GM12878 (cell line): ENCODE measurements at regions not wholly inside any gene's neighbourhood (a gene's known extent, or its start where the extent isn't known, plus 50 kb on each side); places are given as distances from the start of the nearest gene placed in this dataset.

ENCODE experiments used
- ATAC-seq: fragments of 200-7000 bp; cut with Tn5 transposase; 3 replicates; pipeline ENCODE4 v1.9.1; 2020; ENCODE audit warnings: mild to moderate bottlenecking, moderate library complexity
- BruUV-seq: library from RNA; stranded (reverse); fragments of 400-500 nt; replicated peaks from 2 replicates; lab custom pipeline; 2021; lab: Mats Ljungman, UMichigan
- CTCF ChIA-PET: fragments of 300-600 bp; sonication (Branson Sonifier 250); formaldehyde crosslinking; extraction: SDS; loops from one replicate; lab custom pipeline; 2021; ENCODE audit warnings: inconsistent platforms; lab: Yijun Ruan, JAX
- POLR2A ChIA-PET: fragments of 350-600 bp; formaldehyde crosslinking; extraction: SDS; loops from one replicate; lab custom pipeline; 2021; ENCODE audit warnings: inconsistent platforms; lab: Charles Lee
- RAD21 ChIA-PET: fragments of 300-600 bp; sonication (Branson Sonifier 250); formaldehyde crosslinking; loops from one replicate; lab custom pipeline; 2023; ENCODE audit warnings: antibody characterized with exemption; ENCODE audit not compliant: unreplicated experiment; lab: Charles Lee
- SMC1A ChIA-PET: fragments of 300-600 bp; sonication (Branson Sonifier 250); formaldehyde crosslinking; loops from one replicate; lab custom pipeline; 2023; ENCODE audit not compliant: unreplicated experiment, uncharacterized antibody; lab: Charles Lee
- DNase-seq: peaks from one replicate; pipeline ENCODE4 v3.0.0-alpha.2; 2011; ENCODE audit warnings: low read depth, low spot score
- FAIRE-seq: peaks from 3 replicates; lab custom pipeline; 2011; peaks lifted over from hg19 to GRCh38; lab: Jason Lieb, UNC
- H2AFZ ChIP-seq: 2 replicates; pipeline ENCODE4 v1.6.0; 2011; ENCODE audit warnings: low read depth, low read length, control low read depth; ENCODE audit not compliant: control insufficient read depth
- H3K27ac ChIP-seq: 2 replicates; pipeline ENCODE4 v1.5.1; 2011; ENCODE audit warnings: control low read depth; ENCODE audit not compliant: control insufficient read depth, insufficient read depth
- H3K27me3 ChIP-seq, 2 experiments: replicated peaks in 1 of 2; 2 replicates each; pipeline versions ENCODE4 v1.6.0 to v1.6.1; 2011; ENCODE audit warnings: low read length in 1 of 2; ENCODE audit not compliant: control insufficient read depth in 2 of 2, insufficient read depth in 2 of 2
- H3K36me3 ChIP-seq, 2 experiments: 2 replicates each; pipeline ENCODE4 v1.5.1; 2011; ENCODE audit warnings: low read length in 1 of 2; ENCODE audit not compliant: control insufficient read depth in 2 of 2, insufficient read depth in 2 of 2
- H3K4me1 ChIP-seq: 2 replicates; pipeline ENCODE4 v1.6.1; 2011; ENCODE audit warnings: mild to moderate bottlenecking, low read length, moderate library complexity, mixed read lengths; ENCODE audit not compliant: control insufficient read depth, insufficient read depth
- H3K4me2 ChIP-seq: 2 replicates; pipeline ENCODE4 v1.6.0; 2011; ENCODE audit warnings: control low read depth; ENCODE audit not compliant: control insufficient read depth, insufficient read depth
- H3K4me3 ChIP-seq: fragments of 200-600 bp; sonication (generic); 2 replicates; pipeline ENCODE4 v1.5.1; 2016
- H3K79me2 ChIP-seq: 2 replicates; pipeline ENCODE4 v1.6.0; 2011; ENCODE audit warnings: low read length; ENCODE audit not compliant: control insufficient read depth, insufficient read depth
- H3K9ac ChIP-seq: 2 replicates; pipeline ENCODE4 v1.8.0; 2011; ENCODE audit warnings: low read length, control low read depth, mixed read lengths; ENCODE audit not compliant: control insufficient read depth, insufficient read depth
- H3K9me3 ChIP-seq: replicated peaks from 3 replicates; pipeline ENCODE4 v1.5.1; 2011; ENCODE audit warnings: mild to moderate bottlenecking, low read length; ENCODE audit not compliant: control insufficient read depth, insufficient read depth
- H4K20me1 ChIP-seq: 2 replicates; pipeline ENCODE4 v1.6.0; 2011; ENCODE audit not compliant: control insufficient read depth, insufficient read depth
- ATF3 ChIP-seq: IDR thresholded peaks from 2 replicates; pipeline ENCODE4 v1.6.1; 2011; ENCODE audit warnings: low read depth, mild to moderate bottlenecking, low read length, moderate library complexity, borderline replicate concordance; ENCODE audit errors: extremely low read depth
- BCL11A ChIP-seq: IDR thresholded peaks from 2 replicates; pipeline ENCODE4 v1.6.1; 2011; ENCODE audit warnings: low read depth, low read length
- GABPA ChIP-seq: IDR thresholded peaks from 2 replicates; pipeline ENCODE4 v1.6.1; 2014; ENCODE audit warnings: antibody characterized with exemption, low read depth, mild to moderate bottlenecking, inconsistent platforms
- JUND ChIP-seq: IDR thresholded peaks from 2 replicates; pipeline ENCODE4 v1.6.1; 2012; ENCODE audit warnings: low read depth, mild to moderate bottlenecking, low read length, improper control_type of control experiment, moderate library complexity
- NFXL1 ChIP-seq: fragments of 450-650 bp; IDR thresholded peaks from 2 replicates; pipeline ENCODE4 v1.6.1; 2017; ENCODE audit warnings: antibody characterized with exemption, mild to moderate bottlenecking, borderline replicate concordance
- NR2C1 ChIP-seq: fragments of 450-650 bp; IDR thresholded peaks from 2 replicates; pipeline ENCODE4 v1.6.1; 2017; ENCODE audit warnings: antibody characterized with exemption, mild to moderate bottlenecking, moderate library complexity
- PAX8 ChIP-seq: fragments of 450-650 bp; IDR thresholded peaks from 2 replicates; pipeline ENCODE4 v1.6.1; 2017; ENCODE audit warnings: mild to moderate bottlenecking, moderate library complexity
- RAD21 ChIP-seq: IDR thresholded peaks from 2 replicates; pipeline ENCODE4 v1.6.1; 2011; ENCODE audit warnings: mild to moderate bottlenecking, low read depth, low read length, moderate library complexity; ENCODE audit not compliant: insufficient read depth
- SIN3A ChIP-seq: IDR thresholded peaks from 2 replicates; pipeline ENCODE4 v1.6.1; 2012; ENCODE audit warnings: low read depth, low read length, improper control_type of control experiment
- SP1 ChIP-seq: IDR thresholded peaks from one replicate; pipeline ENCODE4 v1.6.1; 2011; ENCODE audit warnings: low read depth, low read length
- SREBF2 ChIP-seq: IDR thresholded peaks from 2 replicates; pipeline ENCODE4 v1.6.1; 2012; ENCODE audit warnings: mild to moderate bottlenecking, low read length
- SUZ12 ChIP-seq: fragments of 200-600 bp; sonication (generic); IDR thresholded peaks from one replicate; pipeline ENCODE4 v1.6.1; 2018; ENCODE audit warnings: antibody characterized with exemption, mild to moderate bottlenecking; ENCODE audit not compliant: unreplicated experiment
- ZBTB4 ChIP-seq: fragments of 450-650 bp; formaldehyde crosslinking; IDR thresholded peaks from 2 replicates; pipeline ENCODE4 v1.4.0; 2022; ENCODE audit warnings: mild to moderate bottlenecking, moderate library complexity
- ZNF274 ChIP-seq: IDR thresholded peaks from one replicate; pipeline ENCODE4 v1.8.0; 2011; ENCODE audit not compliant: insufficient read length, insufficient read depth
- WGBS: methylation state at CpG from one replicate; pipeline ENCODE4 v1.1.6; 2016; ENCODE audit warnings: low lambda C conversion rate; ENCODE audit not compliant: insufficient replicate concordance, insufficient coverage; ENCODE audit errors: missing lambda C conversion rate; 5-methylcytosine and 5-hydroxymethylcytosine counted together
- in situ Hi-C: fragments of 300-500 bp; cut with MboI; formaldehyde crosslinking; loops from 9 replicates; pipeline ENCODE4 v1.14.3; 2018; ENCODE audit warnings: mixed read lengths
- intact Hi-C: fragments of 100-400 bp; cut with micrococcal nuclease; formaldehyde crosslinking; loops from one replicate; pipeline ENCODE4 v1.14.2; 2022; ENCODE audit not compliant: unreplicated experiment
- TF ChIP-seq, protein P1 (sequence below): fragments of 450-650 bp; conservative IDR thresholded peaks from 2 replicates; pipeline ENCODE4 v1.6.1; 2017; ENCODE audit warnings: mild to moderate bottlenecking, moderate library complexity
- TF ChIP-seq, protein P2 (sequence below): fragments of 450-650 bp; IDR thresholded peaks from 2 replicates; pipeline ENCODE4 v1.6.1; 2017; ENCODE audit warnings: mild to moderate bottlenecking, moderate library complexity

GRCh38 chr12:89203144-89203543 is 149.2 kb downstream of the DUSP6 start:
- DNase-seq, result no peak
- ChIA-PET POLR2A (no interaction called here), CTCF (no interaction called here), SMC1A (no interaction called here), RAD21 (no interaction called here)
- no peaks in the 10 kb centered on the region for H3K27me3 ChIP-seq
- H2AFZ ChIP-seq, result no peak overlapping the region
- no peak for FAIRE-seq
- H3K79me2 ChIP-seq, result no peaks in the 10 kb centered on the region
- no peak overlapping the region for H3K27ac ChIP-seq
- no TSS peak for BruUV-seq
- H3K9ac ChIP-seq, result no peak overlapping the region
- in situ Hi-C loops, result no loop called here
- ATAC-seq, result no peak
- intact Hi-C loops, result no loop called here
- no peaks in the 10 kb centered on the region for H3K4me1 ChIP-seq
- no peaks in the 10 kb centered on the region for H3K9me3 ChIP-seq
- H4K20me1 ChIP-seq, result no peaks in the 10 kb centered on the region
- H3K4me2 ChIP-seq, result no peak overlapping the region
- WGBS, result 0% methylated on average over 1 of the region's 1 CpG
- H3K4me3 ChIP-seq, result no peak overlapping the region
- H3K36me3 ChIP-seq, result no peaks in the 10 kb centered on the region
- TF ChIP-seq, protein P1, sequence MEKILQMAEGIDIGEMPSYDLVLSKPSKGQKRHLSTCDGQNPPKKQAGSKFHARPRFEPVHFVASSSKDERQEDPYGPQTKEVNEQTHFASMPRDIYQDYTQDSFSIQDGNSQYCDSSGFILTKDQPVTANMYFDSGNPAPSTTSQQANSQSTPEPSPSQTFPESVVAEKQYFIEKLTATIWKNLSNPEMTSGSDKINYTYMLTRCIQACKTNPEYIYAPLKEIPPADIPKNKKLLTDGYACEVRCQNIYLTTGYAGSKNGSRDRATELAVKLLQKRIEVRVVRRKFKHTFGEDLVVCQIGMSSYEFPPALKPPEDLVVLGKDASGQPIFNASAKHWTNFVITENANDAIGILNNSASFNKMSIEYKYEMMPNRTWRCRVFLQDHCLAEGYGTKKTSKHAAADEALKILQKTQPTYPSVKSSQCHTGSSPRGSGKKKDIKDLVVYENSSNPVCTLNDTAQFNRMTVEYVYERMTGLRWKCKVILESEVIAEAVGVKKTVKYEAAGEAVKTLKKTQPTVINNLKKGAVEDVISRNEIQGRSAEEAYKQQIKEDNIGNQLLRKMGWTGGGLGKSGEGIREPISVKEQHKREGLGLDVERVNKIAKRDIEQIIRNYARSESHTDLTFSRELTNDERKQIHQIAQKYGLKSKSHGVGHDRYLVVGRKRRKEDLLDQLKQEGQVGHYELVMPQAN, result no peak
- TF ChIP-seq JUND, result no peak
- TF ChIP-seq ZNF274, result no peak
- no peak for TF ChIP-seq NR2C1
- no peak for TF ChIP-seq ZBTB4 (CRISPR knock-in tag)
- no peak for TF ChIP-seq SUZ12
- TF ChIP-seq SREBF2, result no peak
- no peak for TF ChIP-seq RAD21
- no peak for TF ChIP-seq SIN3A
- TF ChIP-seq PAX8, result no peak
- no peak for TF ChIP-seq SP1
- no peak for TF ChIP-seq GABPA
- no peak for TF ChIP-seq ATF3
- TF ChIP-seq NFXL1, result no peak
- TF ChIP-seq, protein P2, sequence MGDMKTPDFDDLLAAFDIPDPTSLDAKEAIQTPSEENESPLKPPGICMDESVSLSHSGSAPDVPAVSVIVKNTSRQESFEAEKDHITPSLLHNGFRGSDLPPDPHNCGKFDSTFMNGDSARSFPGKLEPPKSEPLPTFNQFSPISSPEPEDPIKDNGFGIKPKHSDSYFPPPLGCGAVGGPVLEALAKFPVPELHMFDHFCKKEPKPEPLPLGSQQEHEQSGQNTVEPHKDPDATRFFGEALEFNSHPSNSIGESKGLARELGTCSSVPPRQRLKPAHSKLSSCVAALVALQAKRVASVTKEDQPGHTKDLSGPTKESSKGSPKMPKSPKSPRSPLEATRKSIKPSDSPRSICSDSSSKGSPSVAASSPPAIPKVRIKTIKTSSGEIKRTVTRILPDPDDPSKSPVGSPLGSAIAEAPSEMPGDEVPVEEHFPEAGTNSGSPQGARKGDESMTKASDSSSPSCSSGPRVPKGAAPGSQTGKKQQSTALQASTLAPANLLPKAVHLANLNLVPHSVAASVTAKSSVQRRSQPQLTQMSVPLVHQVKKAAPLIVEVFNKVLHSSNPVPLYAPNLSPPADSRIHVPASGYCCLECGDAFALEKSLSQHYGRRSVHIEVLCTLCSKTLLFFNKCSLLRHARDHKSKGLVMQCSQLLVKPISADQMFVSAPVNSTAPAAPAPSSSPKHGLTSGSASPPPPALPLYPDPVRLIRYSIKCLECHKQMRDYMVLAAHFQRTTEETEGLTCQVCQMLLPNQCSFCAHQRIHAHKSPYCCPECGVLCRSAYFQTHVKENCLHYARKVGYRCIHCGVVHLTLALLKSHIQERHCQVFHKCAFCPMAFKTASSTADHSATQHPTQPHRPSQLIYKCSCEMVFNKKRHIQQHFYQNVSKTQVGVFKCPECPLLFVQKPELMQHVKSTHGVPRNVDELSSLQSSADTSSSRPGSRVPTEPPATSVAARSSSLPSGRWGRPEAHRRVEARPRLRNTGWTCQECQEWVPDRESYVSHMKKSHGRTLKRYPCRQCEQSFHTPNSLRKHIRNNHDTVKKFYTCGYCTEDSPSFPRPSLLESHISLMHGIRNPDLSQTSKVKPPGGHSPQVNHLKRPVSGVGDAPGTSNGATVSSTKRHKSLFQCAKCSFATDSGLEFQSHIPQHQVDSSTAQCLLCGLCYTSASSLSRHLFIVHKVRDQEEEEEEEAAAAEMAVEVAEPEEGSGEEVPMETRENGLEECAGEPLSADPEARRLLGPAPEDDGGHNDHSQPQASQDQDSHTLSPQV, result no peak
- TF ChIP-seq BCL11A, result no peak
